Activated CD4-positive, CD25-positive, alpha-beta regulatory T cell (primary cell): ENCODE measurements at regions not wholly inside any gene's neighbourhood (a gene's known extent, or its start where the extent isn't known, plus 50 kb on each side); places are given as distances from the start of the nearest gene placed in this dataset.
"Not testable (repeated sequence)": the region's sequence is repeated elsewhere in the genome, so short reads cannot be mapped to it uniquely, and the experiment has no call there.

Source experiments
- DNase-seq, 4 experiments: peaks; one replicate each; lab custom pipeline; 2025; lab: John Stamatoyannopoulos, UW

DNA sequence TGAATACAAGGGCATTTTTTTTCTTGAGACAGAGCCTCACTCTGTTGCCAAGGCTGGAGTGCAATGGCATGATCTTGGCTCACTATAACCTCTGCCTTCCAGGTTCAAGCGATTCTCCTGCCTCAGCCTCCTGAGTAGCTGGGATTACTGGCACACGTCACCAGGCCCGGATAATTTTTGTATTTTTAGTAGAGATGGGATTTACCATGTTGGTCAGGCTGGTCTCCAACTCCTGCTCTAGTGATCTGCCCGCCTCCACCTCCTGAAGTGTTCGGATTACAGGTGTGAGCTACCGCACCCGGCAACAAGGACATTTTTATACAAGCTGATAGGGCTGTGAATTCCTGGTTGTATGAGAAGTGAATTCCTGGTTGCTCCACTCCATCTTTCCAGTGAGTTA lies 577.7 kb upstream of the TPTE start:
- DNase-seq = not testable (repeated sequence)

DNA sequence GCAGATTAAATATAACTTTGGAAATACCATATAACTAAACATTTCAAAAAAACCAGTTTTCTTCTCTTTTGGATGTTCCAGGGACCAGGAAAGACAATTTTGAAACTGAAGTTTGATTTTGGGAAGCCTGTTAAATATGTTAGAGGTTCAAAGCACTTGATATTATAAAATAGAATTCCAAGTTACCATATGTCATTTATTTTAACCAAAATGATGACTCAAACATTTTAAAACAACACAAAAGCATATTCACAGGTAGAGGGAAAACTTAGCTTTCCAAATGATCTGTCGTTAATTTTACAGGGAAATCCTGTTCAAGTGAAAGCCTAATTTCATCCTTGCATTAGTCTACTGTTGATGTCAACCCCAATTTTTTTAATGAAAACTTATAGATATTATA lies 575.3 kb upstream of the TPTE start:
- DNase-seq = not testable (repeated sequence)

- DNase-seq = not testable (repeated sequence)
These were observed 571.7 kb upstream of the TPTE start for GRCh38 chr21:9949510-9950289.

- DNase-seq = not testable (repeated sequence)
These were observed 571.0 kb upstream of the TPTE start for GRCh38 chr21:9950363-9950762.

DNA sequence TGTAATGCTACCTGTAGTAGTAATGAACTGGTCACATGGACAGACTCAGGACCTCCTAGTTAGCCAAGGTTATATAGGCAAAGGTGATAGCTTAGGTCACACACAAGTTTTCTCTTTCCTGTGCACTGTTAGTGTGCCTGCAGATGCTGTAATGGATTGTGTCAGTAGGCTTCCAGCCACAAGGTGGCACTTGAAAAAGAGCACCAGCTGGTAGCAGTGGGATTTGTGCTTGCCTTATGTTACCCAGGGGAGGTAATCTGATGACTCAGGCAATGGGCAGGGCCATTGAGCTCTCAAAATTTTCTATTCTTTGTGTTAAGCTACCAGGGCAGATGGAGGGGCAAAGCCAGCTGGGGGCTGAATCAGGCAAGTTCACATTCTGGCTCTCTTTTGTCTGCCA lies 562.6 kb upstream of the TPTE start:
- DNase-seq = not testable (repeated sequence)

DNA sequence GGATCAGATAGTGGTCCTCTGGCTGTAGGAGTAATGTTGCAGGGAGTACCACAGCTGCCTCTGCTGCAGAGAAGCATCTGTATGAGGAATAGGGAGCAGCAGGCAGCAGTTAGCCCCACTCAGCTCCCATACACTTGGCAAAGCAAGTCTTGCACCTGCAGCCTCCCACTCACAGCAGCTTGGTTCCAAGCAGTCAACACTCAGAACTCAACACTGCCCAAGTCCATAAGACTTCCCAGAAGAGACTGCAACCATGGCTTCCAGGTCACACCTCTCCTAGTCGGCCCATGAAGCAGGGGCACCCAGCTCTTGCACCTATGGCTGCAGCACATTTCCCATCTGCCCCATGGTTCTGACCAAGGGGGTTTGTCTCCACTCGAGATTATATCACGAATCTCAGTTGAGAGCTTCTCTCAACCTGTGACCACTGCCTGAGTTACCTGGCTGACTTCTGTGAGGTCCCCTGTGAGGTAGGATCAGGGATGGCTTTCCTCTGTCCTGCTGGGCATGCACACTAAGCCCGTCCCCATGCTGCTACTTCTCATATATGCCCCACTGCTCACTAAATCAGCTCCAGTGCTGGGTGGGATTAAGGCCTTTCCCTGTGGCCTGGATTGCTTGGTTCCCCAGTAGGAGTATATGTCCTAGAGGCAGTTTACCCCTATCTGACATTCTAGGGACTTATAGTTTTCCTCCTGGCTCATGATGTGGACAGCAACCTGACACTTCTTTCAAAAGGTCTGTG lies 562.0 kb upstream of the TPTE start:
- DNase-seq = not testable (repeated sequence)

DNA sequence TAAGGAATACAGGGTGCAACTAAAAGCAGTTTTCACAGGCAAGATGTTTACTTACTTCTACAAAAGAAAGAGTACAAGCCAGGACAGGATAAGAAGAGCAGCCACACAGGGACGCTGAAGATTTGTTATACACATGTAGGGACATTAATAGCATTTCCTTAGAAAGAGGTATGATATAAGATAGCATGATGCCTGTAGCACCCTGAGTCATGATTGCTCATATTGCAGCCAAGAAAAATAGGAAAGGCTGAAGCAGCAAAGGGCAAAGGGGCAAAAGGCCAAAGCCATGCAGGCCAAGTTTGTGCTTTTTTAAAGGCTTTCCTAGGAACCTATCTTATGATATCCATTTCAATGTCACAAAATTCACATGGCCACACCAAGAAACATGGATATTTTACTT lies 552.0 kb upstream of the TPTE start:
- DNase-seq = not testable (repeated sequence)

DNA sequence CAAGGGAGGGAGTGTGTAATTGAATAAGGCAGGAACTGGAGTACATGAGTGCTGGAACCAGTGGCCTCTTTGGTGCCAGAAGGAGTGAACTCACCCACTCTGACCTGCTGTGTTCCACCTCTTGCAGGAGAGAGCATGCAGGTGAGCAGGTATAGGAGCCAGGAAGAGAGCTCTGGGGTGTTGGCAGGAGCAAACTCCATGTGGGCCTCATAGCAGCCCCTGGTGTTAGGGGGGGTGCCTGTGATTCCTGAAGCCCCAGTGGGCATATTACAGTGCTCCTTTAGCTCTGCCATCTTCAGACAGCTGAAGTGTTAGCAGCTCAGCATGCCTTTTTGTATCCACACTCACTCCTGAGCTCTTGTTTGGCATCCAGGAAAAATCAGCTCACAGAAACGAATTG lies 549.4 kb upstream of the TPTE start:
- not testable (repeated sequence) for DNase-seq

DNA sequence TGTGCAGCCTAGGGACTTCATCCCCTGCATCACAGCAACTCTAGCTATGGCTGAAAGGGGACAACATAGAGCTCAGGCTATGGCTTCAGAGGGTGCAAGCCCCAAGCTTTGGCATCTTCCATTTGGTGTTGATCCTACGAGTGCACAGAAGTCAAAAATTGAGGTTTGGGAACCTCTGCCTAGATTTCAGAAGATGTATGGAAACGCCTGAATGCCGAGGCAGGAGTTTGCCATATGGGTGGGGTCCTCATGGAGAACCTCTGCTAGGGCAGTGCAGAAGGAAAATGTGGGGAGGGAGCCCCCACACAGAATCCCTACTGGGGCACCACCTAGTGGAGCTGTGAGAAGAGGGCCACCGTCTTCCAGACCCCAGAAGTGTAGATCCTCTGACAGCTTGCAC lies 543.0 kb upstream of the TPTE start:
- not testable (repeated sequence) for DNase-seq

DNA sequence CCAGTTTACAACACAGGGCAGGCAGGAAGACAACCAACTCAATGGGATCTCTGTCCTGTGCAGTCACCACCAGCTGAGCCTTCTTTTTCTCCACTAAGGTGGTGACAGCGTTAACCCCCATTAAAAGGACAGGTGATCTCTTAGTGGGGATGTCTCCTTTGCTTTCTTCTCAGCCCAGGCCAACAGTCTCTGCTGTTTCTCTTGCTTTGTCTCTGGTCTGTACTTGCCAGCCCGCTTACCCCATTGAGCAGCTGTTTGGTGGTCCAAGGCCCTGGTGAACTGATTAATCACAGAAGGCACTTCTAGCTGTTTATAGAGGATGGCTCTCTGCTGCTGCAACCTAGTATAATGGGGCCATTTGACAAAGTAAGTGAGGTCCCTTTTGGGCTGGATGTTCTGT lies 523.9 kb upstream of the TPTE start:
- not testable (repeated sequence) for DNase-seq

- DNase-seq = not testable (repeated sequence)
These were observed 518.5 kb upstream of the TPTE start for GRCh38 chr21:10002762-10003313.

DNA sequence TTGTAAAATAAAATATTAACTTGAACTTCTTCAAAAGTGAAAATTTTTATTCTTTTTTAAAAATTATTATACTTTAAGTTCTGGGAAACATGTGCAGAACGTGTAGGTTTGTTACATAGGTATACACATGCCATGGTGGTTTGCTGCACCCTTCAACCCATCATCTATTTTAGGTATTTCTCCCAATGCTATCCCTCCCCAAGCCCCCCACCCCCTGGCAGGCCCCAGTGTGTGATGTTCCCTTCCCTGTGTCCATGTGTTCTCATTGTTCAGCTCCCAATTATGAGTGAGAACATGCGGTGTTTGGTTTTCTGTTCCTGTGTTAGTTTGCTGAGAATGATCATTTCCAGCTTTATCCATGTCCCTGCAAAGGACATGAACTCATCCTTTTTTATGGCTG lies 515.6 kb upstream of the TPTE start:
- not testable (repeated sequence) for DNase-seq

DNA sequence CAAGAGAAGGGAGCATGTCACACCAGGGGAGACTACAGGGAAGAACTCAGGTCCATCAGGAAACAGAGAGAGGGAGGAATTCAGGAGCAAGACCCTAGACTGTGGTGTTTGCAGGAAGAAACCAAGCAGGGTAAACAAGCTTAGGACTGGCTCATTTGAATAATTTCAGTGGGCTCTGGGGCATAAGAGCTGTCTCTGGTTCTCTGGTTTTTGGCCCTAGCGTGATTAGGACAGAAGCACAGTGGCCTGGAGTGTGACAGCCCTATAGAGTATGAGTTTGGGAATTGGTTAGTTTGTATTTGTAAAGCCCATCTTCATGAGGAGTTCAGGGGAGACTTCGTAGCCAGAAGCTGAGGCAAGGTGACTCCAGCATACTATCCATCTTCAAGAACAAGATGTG lies 504.4 kb upstream of the TPTE start:
- DNase-seq = not testable (repeated sequence)

DNA sequence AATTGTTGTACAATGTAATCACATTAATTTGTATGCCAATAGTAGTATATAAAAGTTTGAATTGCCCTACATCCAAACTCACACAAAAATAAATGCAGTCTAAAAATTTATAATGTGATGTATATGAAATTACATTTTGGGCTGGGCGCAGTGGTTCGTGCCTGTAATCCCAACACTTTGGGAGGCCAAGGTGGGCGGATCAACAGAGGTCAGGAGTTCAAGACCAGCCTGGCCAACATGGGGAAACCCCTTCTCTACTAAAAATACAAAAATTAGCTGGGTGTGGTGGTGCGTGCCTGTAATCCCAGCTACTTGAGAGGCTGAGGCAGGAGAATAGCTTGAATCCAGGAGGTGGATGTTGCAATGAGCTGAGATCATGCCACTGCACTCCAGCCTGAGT lies 503.6 kb upstream of the TPTE start:
- DNase-seq = not testable (repeated sequence)

DNA sequence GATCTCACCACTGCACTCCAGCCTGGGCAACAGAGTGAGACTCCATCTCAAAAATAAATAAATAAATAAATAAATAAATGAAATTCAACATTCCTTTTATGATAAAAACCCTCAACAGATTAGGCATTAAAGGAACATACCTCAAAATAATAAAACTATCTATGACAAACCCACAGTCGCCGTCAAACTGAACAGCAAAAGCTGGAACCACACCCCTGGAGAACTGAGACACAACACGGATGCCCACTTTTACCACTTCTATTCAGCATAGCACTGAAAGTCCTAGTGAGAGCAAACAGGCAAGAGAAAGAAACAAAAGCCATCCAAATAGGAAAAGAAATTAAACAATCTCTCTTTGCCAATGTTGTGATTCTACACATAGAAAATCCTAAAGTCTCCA lies 499.9 kb upstream of the TPTE start:
- DNase-seq = not testable (repeated sequence)

DNA sequence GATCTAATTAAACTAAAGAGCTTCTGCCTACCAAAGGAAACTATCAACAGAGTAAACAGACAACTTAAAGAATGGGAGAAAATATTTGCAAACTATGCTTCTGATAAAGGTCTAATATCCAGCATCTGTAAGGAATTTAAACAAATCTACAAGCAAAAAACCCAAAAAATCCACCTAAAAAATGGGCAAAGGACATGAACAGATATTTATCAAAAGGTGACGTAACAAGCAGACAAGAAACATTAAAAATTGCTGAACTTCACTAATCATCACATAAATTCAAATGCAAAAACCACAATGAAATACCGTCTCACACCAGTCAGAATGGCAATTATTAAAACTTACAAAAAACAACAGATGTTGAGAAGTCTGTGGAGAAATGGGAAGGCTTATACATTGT lies 498.6 kb upstream of the TPTE start:
- DNase-seq = not testable (repeated sequence)
